Heart left ventricle (tissue), 16 donors: ENCODE measurements at regions not wholly inside any gene's neighbourhood (a gene's known extent, or its start where the extent isn't known, plus 50 kb on each side); places are given as distances from the start of the nearest gene placed in this dataset.

Source experiments
- ATAC-seq, 4 donors: fragments of 200-7000 bp; cut with Tn5 transposase; one replicate each; pipeline ENCODE4 v1.9.1; 2020 to 2022; ENCODE audit warnings: moderate library complexity in 4 of 4, mild to moderate bottlenecking in 3 of 4, moderate number of reproducible peaks in 1 of 4
- DNase-seq, 5 donors: peaks; one replicate each; pipeline ENCODE4 v3.0.0-alpha.2; 2020
- H3K27ac ChIP-seq, 12 donors: fragments of 200-600 bp; sonication (generic) in 4 of 12; one replicate each; pipeline versions ENCODE4 v1.5.0 to v1.8.0; 2016 to 2022; ENCODE audit warnings: mild to moderate bottlenecking in 2 of 12
- H3K27me3 ChIP-seq, 9 donors: fragments of 200-600 bp; sonication (generic) in 2 of 9; one replicate each; pipeline versions ENCODE4 v1.5.1 to v1.8.0; 2016 to 2022; ENCODE audit warnings: mild to moderate bottlenecking in 3 of 9
- H3K36me3 ChIP-seq, 9 donors: fragments of 200-600 bp; sonication (generic) in 2 of 9; one replicate each; pipeline versions ENCODE4 v1.5.0 to v1.8.0; 2018 to 2022; ENCODE audit warnings: mild to moderate bottlenecking in 2 of 9
- H3K4me1 ChIP-seq, 12 donors: fragments of 200-600 bp; sonication (generic) in 4 of 12; one replicate each; pipeline versions ENCODE4 v1.5.0 to v1.8.0; 2016 to 2022; ENCODE audit warnings: mild to moderate bottlenecking in 3 of 12
- H3K4me3 ChIP-seq, 12 donors: fragments of 200-600 bp; sonication (generic) in 4 of 12; one replicate each; pipeline versions ENCODE4 v1.5.0 to v1.8.0; 2017 to 2022; ENCODE audit warnings: mild to moderate bottlenecking in 9 of 12, moderate library complexity in 4 of 12
- H3K9me3 ChIP-seq, 12 donors: fragments of 200-600 bp; sonication (generic) in 4 of 12; one replicate each; pipeline versions ENCODE4 v1.5.0 to v1.8.0; 2016 to 2022; ENCODE audit warnings: mild to moderate bottlenecking in 1 of 12
- CTCF ChIP-seq, 12 donors: fragments of 200-600 bp; sonication (generic) in 4 of 12; IDR thresholded peaks; one replicate each; pipeline versions ENCODE4 v1.5.0 to v1.8.0; 2018 to 2022; ENCODE audit warnings: antibody characterized with exemption in 12 of 12, mild to moderate bottlenecking in 5 of 12
- POLR2A ChIP-seq, 2 donors: fragments of 450-650 bp; IDR thresholded peaks; one replicate each; pipeline ENCODE4 v1.6.1; 2017; ENCODE audit warnings: antibody characterized with exemption in 2 of 2, mild to moderate bottlenecking in 2 of 2, moderate library complexity in 2 of 2
- WGBS, 4 donors: extraction: QIAGEN DNeasy Blood & Tissue Kit in 2 of 4; methylation state at CpG; one replicate each; pipeline versions ENCODE4 v1.1.5 to v1.1.7; 2013 to 2018; 5-methylcytosine and 5-hydroxymethylcytosine counted together
- intact Hi-C, 10 donors: fragments of 100-400 bp; cut with DNase I; formaldehyde crosslinking; loops; one replicate each; pipeline versions ENCODE4 v1.11.1 to v1.14.2; 2022
- donor health status: ischemic (EF 13 %, LVEDD 7.1; RV severe dilation, severe dysfunction).
- donor health status: healthy with polysubstance abuse.
- donor health status: DM: no; HTN: yes; CAD: no.
- donor health status: DM: no; HTN: no; CAD: no.
- donor health status: ischemic (EF 25% LVEDD 6.9; RV normal size, moderate dysfunction).
- donor health status: ischemic (EF 25% LVEDD 5.7; RV mildly dilated, moderate dysfunction).
- donor health status: healthy.
- donor health status: DM: yes; HTN: yes; CAD: no.
- donor health status: ischemic (EF 35%, LVEDD 5.7; RV mildly dilated, moderate dysfunction).
- donor health status: nonischemic (EF 11% LVEDD 7.7; RV severe dilation, severe dysfunction).
- donor health status: DM: yes; HTN: yes; CAD: no.
- donor health status: PGD.
- donor health status: ischemic (EF 29% LVEDD 5.4; RV normal size, mild dysfunction).
- donor health status: nonischemic (EF 23%, LVEDD 6.1; RV moderate dilation, normal function).

- DNase-seq (no peak), ATAC-seq (no peak)
- no peaks in the 10 kb centered on the region for H3K36me3 ChIP-seq
- H3K4me1 ChIP-seq = no peaks in the 10 kb centered on the region
- TF ChIP-seq POLR2A (IDR thresholded peaks at IDR 0.05) (no peak), CTCF (IDR thresholded peaks at IDR 0.05) (no peak)
- 85 to 87% (median 87%) methylated on average over 2 of the region's 2 CpGs for WGBS, 4 donors
- H3K27ac ChIP-seq = no peak overlapping the region
- intact Hi-C loops = no loop called here
- no peaks in the 10 kb centered on the region for H3K27me3 ChIP-seq
- H3K4me3 ChIP-seq = no peak overlapping the region
- peaks cover 0 to 14% (median 2%) of the 10 kb centered on the region in 12 donors for H3K9me3 ChIP-seq
Measured at GRCh38 chr6:74875193-74875592, 330.7 kb downstream of the COL12A1 start.

- TF ChIP-seq CTCF (IDR thresholded peaks at IDR 0.05) = no peak
- TF ChIP-seq POLR2A (IDR thresholded peaks at IDR 0.05) = no peak
Measured at GRCh38 chr6:74872754-74873476, 332.9 kb downstream of the COL12A1 start.

GRCh38 chr6:74871757-74872156 lies 334.1 kb downstream of the COL12A1 start:
- Histone ChIP-seq H3K9me3 (peaks cover 0 to 14% (median 2%) of the 10 kb centered on the region in 12 donors), H3K4me1 (no peaks in the 10 kb centered on the region), H3K36me3 (no peaks in the 10 kb centered on the region), H3K4me3 (no peak overlapping the region), H3K27me3 (no peaks in the 10 kb centered on the region), H3K27ac (no peak overlapping the region)
- no peak for DNase-seq
- TF ChIP-seq POLR2A (IDR thresholded peaks at IDR 0.05) = no peak
- TF ChIP-seq CTCF (IDR thresholded peaks at IDR 0.05) = no peak
- intact Hi-C loops = no loop called here
- no peak for ATAC-seq
- WGBS, 4 donors = 50 to 76% (median 65%) methylated on average over 1 of the region's 1 CpG

More at GRCh38 chr6:74872754-74873476, 332.9 kb downstream of the COL12A1 start:
- Histone ChIP-seq H3K9me3 (peaks cover 0 to 14% (median 2%) of the 10 kb centered on the region in 12 donors), H3K36me3 (no peaks in the 10 kb centered on the region), H3K4me3 (no peak overlapping the region), H3K4me1 (no peaks in the 10 kb centered on the region), H3K27me3 (no peaks in the 10 kb centered on the region), H3K27ac (no peak overlapping the region)
- no peak for ATAC-seq
- no peak for DNase-seq
- intact Hi-C loops = no loop called here

- Histone ChIP-seq H3K4me3 (no peak overlapping the region), H3K9me3 (peaks cover 0 to 14% (median 2%) of the 10 kb centered on the region in 12 donors), H3K36me3 (no peaks in the 10 kb centered on the region), H3K4me1 (no peaks in the 10 kb centered on the region), H3K27me3 (no peaks in the 10 kb centered on the region), H3K27ac (no peak overlapping the region)
- TF ChIP-seq CTCF (IDR thresholded peaks at IDR 0.05) = peak in 2 of 12 donors; percentile 23 to 39
- TF ChIP-seq POLR2A (IDR thresholded peaks at IDR 0.05) = no peak
- intact Hi-C loops = no loop called here
- WGBS, 4 donors = 37 to 51% (median 41%) methylated on average over 2 of the region's 2 CpGs
- ATAC-seq = no peak
- no peak for DNase-seq
Measured at GRCh38 chr6:74870403-74870802, 335.4 kb downstream of the COL12A1 start.
